ENCODE measurements at regions not wholly inside any gene's neighbourhood (a gene's known extent, or its start where the extent isn't known, plus 50 kb on each side); places are given as distances from the start of the nearest gene placed in this dataset.

DNA sequence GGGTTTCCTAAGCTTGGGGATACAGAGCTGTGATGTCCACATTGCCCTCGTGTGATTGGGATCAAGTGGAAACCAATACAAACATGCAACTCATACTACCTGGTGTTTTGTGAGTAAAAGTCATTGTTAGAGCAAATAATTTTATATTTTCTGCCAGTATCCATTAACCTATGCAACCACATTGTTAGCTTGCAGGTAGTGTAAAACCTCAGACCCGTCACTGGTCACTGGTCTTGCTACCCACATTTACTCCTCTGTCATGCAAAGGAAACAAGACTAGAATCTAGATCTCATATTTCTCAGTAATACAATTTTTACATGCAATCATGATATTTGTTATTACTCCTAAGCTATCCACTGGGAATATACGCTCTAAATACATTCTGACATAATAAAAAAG lies 324.3 kb upstream of the NDST4 start:
- TF ChIP-seq, protein P1, sequence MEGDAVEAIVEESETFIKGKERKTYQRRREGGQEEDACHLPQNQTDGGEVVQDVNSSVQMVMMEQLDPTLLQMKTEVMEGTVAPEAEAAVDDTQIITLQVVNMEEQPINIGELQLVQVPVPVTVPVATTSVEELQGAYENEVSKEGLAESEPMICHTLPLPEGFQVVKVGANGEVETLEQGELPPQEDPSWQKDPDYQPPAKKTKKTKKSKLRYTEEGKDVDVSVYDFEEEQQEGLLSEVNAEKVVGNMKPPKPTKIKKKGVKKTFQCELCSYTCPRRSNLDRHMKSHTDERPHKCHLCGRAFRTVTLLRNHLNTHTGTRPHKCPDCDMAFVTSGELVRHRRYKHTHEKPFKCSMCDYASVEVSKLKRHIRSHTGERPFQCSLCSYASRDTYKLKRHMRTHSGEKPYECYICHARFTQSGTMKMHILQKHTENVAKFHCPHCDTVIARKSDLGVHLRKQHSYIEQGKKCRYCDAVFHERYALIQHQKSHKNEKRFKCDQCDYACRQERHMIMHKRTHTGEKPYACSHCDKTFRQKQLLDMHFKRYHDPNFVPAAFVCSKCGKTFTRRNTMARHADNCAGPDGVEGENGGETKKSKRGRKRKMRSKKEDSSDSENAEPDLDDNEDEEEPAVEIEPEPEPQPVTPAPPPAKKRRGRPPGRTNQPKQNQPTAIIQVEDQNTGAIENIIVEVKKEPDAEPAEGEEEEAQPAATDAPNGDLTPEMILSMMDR (IDR thresholded peaks at IDR 0.05), result no peak
- TF ChIP-seq ZFX (IDR thresholded peaks at IDR 0.05; ENCODE audit: borderline replicate concordance), result no peak

Measured in 22Rv1 (cell line).